G401 (cell line): ENCODE measurements at regions not wholly inside any gene's neighbourhood (a gene's known extent, or its start where the extent isn't known, plus 50 kb on each side); places are given as distances from the start of the nearest gene placed in this dataset.

ENCODE experiments used
- DNase-seq: peaks from one replicate; pipeline ENCODE4 v3.0.0-alpha.2; 2015; ENCODE audit warnings: low spot score
- in situ Hi-C: cut with HindIII; loops from 2 replicates; pipeline ENCODE4 v1.10.0; 2016; ENCODE audit warnings: low sequenced_read_pairs, mixed read lengths

- DNase-seq = no peak
- in situ Hi-C loops = no loop called here
Measured at GRCh38 chr5:5983261-5983980, 394.9 kb downstream of the MED10 start.

- no peak for DNase-seq
- in situ Hi-C loops = no loop called here
Measured at GRCh38 chr5:5981562-5981961, 396.8 kb downstream of the MED10 start.

DNA sequence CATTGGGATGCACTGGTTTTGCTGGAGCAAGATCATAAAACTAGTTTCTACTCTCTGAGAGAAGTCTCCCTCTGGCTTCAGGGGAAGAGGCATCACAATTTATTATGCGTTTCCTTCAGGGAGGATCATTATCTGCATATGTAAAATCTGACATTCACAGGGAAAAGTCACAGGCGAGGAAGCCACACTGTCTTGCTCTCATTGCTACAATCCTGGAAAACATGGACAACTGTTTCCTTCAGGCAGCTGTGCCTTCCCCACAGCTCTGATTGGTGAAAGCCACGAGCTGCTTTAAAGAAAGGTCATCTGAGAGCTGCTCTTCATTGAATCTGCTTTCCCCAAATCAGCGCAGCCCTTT lies 397.8 kb downstream of the MED10 start:
- in situ Hi-C loops = no loop called here
- no peak for DNase-seq

DNA sequence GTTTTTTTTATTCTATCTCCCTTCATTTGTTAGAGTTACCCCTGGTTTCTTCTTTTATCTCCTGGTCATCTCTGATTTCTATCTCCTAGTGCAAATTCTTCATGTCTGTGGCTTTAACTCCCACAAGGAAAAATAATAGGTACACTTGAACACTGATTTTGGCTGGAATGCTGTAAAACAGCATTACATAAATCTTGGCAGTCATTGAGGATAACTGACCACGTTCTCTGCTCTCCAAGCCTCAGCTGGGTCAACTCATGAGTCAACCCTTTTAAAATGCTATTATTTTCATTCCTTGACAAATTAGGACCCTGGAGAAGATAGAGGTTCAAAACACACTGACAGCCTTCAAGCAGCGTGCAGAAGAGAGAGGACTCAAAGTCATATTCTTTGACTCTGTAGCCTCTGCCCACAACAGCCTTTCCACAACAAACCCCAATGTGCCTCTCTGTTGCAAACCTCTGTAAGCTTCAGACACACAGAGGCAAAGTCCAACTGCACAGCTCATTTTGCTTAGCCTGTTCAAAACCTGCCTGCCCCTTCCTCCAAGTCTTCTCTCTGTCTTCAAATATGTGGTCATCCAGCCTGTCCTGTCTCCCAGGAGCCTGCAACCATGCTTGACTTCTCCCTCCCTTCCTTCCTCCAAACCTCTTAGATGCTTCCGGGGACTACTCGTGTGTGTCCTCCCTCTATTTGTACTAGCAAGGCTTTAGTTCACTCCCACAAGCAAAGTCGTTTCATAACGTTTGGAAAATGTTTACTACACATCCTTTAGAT lies 398.4 kb downstream of the MED10 start:
- in situ Hi-C loops = no loop called here
- no peak for DNase-seq

DNA sequence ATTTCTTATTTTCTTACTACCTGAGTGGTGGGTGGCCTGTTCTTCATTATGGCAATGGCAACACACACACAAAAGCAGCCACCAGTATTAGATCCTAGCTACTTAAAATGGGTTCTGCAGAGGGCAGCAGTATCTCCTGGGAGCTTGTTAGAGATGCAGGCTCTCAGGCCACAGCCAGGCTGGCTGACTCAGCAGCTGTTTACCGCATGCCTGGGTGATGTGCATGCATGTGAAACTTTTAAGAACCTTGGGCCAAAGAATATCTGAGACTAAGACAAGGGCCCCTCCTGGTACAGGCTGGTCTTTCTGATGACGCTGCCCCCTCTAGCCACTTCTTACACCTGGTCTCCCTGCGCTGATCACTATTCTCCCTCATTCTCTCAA lies 399.0 kb downstream of the MED10 start:
- in situ Hi-C loops = no loop called here
- DNase-seq = no peak

DNA sequence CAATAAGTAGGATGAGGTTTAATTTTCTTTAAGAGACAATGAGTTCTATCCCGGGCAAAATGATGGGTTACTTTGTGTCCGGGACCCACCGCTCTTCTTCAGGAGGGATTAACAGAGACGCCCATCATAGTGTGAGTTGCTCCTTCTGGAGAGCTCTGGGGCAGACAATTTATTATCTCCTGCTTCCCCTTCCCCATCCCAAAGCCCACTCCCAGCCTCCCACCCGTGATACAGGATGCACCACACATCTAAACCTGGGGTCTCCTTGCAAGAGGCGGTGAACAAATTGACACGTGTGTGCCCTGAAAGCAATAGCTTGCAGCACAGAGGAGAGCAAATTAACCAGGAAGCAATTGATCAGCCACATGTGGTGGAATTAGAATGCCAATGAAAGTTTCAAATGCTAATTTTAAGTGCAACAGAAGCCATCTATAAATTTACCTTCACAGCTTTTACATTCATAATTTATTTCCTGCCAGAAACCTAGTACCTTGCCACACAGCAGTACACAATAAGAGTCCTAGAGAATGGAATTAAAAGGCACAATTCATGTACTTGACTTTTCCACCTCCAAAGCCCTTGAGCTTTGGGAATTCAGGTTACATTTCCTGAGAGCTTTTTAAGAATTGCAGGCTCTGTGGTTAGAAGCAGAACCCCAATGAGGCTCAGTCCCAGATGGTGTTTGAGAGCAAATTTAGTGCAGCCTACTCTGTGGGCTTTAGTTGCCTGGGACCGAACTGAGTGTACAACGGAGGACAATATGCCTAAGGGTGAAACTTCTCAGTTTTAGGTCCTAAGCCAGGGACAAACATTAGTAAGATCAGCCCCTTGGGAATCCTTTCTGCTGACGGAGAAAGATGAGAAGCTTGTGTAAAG lies 399.6 kb downstream of the MED10 start:
- in situ Hi-C loops = no loop called here
- DNase-seq = no peak

DNA sequence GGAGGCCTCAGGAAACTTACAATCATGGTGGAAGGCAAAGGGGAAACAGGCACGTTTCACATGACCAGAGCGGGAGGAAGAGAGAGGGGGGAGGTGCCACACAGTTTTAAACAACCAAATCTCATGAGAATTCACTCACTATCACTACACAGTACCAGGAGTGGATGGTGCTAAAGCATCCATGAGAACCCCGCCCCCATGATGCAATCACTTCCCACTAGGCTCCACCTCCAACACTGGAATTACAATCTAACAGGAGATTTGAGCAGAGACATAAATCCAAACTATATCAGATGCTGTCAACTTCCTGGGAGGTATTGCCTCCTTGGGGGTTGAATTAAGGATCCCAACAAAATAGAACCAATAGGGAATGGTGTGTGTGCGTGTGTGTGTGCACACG lies 407.1 kb downstream of the MED10 start:
- DNase-seq = no peak
- in situ Hi-C loops = no loop called here

- DNase-seq = no peak
- in situ Hi-C loops = no loop called here
Measured at GRCh38 chr5:5969942-5970483, 408.3 kb downstream of the MED10 start.

DNA sequence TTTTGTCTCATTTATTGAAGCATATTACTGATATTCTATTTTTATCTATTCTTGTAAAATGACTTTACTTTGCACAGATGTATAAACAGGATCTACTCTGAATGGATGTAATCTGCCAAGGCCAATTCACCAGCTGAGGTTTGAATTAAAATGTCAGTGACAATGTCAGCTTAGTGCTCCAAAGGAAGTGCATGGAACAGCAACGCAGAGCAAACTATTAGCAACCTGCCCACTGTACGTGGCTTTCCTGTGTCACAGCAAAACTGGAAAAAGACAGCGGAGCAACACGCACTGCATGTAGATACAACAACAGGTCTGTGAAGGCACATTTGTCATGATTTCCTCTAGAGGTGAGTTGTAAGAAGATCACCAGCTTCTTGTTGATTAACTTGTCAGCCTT lies 409.4 kb downstream of the MED10 start:
- in situ Hi-C loops = no loop called here
- DNase-seq = no peak

DNA sequence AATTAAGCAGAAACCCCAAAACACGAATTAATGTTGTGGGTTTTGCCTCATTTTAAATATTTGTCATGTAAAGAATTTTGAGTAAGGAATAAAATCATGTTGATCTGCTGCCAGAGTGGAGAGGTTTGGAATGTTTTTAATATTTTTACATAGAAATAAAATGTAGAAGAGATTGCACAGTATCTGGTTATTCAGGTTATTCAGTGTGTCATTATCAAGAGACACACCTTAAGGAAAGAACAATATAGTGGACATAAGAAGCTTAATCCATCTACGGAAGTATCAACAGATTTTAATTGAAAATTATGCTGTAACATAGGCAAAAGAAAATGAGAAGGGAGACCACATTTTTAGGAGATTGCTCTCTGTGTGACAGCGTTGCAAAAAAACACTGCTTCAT lies 410.4 kb downstream of the MED10 start:
- no peak for DNase-seq
- in situ Hi-C loops = no loop called here

DNA sequence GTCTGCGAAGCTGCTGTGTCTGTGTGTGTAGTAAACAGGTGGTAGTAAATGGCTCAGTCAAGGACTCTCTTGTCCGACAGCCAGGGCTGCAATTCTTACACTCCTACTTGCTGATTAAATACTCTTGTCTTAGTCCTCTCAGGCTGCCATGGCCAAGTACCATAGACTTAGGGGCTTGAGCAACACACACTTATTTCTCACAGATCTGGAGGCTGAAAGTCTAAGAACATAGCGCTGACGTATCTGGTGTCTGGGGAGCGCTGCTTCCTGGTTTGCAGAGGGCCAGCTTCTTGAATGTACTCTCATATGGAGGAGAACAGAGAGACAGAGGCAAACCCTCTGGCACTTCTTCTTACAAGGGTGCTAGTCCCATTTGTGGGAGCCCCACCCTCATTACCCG lies 411.0 kb downstream of the MED10 start:
- in situ Hi-C loops = no loop called here
- DNase-seq = no peak

DNA sequence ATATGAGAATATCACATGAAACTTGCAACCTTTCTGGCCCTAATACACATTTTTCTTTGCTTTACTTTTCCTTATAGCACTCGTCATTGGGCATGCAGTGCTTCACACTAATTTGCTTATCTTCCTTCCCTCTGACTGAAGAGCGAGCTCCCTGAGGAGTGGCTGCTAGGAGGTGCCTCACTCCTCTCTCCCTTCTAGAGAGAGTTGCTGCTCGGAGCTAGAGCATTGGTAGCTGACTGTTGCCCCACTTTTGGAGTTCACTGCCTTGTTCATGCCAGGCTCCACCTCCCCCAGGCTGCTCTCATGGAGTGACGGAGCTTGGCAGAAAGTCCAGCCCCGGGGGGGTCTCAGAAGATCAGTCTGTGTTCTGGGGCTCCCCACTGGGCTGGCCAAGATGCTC lies 413.2 kb downstream of the MED10 start:
- in situ Hi-C loops = no loop called here
- no peak for DNase-seq

- DNase-seq = no peak
- in situ Hi-C loops = no loop called here
Measured at GRCh38 chr5:5964347-5964746, 414.0 kb downstream of the MED10 start.

- no peak for DNase-seq
- in situ Hi-C loops = no loop called here
Measured at GRCh38 chr5:5957737-5958136, 420.6 kb downstream of the MED10 start.

DNA sequence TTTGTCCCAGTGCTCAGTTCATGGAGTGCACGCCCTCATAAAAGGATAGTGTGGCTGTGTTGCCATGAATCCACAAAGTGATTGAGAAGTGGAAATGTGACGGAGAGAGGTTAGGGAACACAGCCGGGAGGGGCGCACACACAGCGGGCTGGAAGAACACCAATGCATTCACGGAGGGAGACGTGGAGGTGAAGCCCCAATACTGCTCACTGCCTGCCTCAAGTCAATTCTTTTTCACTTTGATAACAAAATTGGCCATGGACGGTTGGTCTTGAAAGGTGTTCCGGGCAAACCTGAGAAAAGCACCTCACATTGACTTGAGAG lies 424.1 kb downstream of the MED10 start:
- in situ Hi-C loops = no loop called here

GRCh38 chr5:5953584-5954274 lies 424.6 kb downstream of the MED10 start:
- DNase-seq = no peak
- in situ Hi-C loops = no loop called here

More for the DNA sequence above, 424.1 kb downstream of the MED10 start:
- no peak for DNase-seq

DNA sequence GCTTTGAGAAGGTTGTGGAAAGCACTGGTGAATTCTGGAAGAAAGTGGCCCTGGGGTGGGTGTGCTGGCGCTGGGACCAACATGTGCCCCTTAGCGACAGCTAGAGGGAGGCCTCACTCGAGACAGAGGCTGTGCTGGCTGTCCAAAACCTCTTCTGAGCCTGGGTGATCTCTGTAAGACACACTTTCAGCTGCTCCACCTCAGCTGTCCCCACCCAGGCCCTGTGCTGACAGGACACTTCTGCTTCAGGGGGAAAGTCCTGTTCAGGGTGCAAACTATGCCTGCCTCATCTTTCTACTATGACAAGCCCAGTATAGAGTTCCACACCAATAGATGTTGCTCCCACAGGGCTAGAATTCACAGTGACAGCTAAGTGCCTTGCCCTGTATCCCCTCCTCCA lies 426.4 kb downstream of the MED10 start:
- in situ Hi-C loops = no loop called here
- DNase-seq = no peak

DNA sequence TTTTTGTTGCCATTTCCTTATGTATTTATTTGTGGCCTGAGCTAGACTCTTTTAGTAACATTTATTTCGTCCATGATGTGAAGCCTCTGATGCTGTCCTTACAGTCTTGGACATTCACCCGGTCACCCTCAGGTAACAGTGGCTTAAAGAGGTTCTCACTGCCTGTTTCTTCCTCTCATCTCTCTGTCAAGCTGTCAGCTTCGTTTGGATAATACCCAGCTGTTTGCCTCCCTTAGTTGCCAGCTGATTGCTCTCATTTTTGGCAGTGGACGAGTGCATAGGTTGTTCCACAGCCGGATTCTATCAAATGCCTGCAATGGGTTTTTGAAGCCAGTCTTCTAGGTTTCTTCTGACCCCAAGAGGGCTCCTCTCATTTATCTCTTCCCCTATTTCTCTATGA lies 427.7 kb downstream of the MED10 start:
- in situ Hi-C loops = no loop called here
- DNase-seq = no peak

DNA sequence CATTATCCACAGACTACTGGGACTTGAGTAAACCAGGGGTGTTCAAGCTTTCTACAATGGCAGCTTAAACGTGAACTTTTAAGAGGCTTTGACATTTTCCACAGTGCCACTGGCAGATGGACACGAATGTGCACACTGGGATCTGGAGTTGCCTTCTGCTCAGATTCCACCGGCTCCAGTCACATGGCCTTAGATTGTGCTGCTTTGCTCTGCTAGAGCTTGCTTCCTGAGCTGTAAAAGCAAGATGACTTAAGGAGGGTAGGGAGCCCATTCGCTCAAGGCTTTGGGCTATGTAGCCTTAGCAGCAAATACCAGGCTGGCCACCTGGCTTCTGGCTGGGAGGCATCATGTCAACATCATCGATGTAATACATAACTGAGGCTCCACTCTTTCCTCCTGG lies 436.9 kb downstream of the MED10 start:
- in situ Hi-C loops = no loop called here

More for the DNA sequence above, 436.9 kb downstream of the MED10 start:
- peak; percentile 67 for DNase-seq
